Neutrophil (primary cell): ENCODE measurements at regions not wholly inside any gene's neighbourhood (a gene's known extent, or its start where the extent isn't known, plus 50 kb on each side); places are given as distances from the start of the nearest gene placed in this dataset.
"Not testable (repeated sequence)": the region's sequence is repeated elsewhere in the genome, so short reads cannot be mapped to it uniquely, and the experiment has no call there.

ENCODE experiments used
- H3K27ac ChIP-seq: fragments of 200-600 bp; sonication (generic); 2 replicates; pipeline ENCODE4 v1.5.1; 2016; ENCODE audit warnings: mild to moderate bottlenecking, moderate library complexity
- H3K27me3 ChIP-seq: fragments of 200-600 bp; sonication (generic); 2 replicates; pipeline ENCODE4 v1.6.0; 2016; ENCODE audit warnings: mild to moderate bottlenecking
- H3K36me3 ChIP-seq: fragments of 200-600 bp; sonication (generic); 2 replicates; pipeline ENCODE4 v1.5.1; 2017
- H3K4me1 ChIP-seq, 2 experiments: fragments of 200-600 bp in 1 of 2; sonication (generic) in 1 of 2; 1 replicate in 1 of 2; 2 replicates in 1 of 2; pipeline versions ENCODE4 v1.5.1 to v1.6.1; 2013 to 2016; ENCODE audit warnings: low read depth in 1 of 2, low read length in 1 of 2, mild to moderate bottlenecking in 1 of 2, moderate library complexity in 1 of 2; ENCODE audit not compliant: control insufficient read depth in 1 of 2, insufficient read depth in 1 of 2
- H3K4me3 ChIP-seq, 2 experiments: fragments of 200-600 bp in 1 of 2; sonication (generic) in 1 of 2; 1 replicate in 1 of 2; 2 replicates in 1 of 2; pipeline ENCODE4 v1.5.1; 2013 to 2016; ENCODE audit warnings: low read depth in 1 of 2, low read length in 1 of 2, mild to moderate bottlenecking in 1 of 2, moderate library complexity in 1 of 2
- H3K9me3 ChIP-seq: fragments of 200-600 bp; sonication (generic); 2 replicates; pipeline ENCODE4 v1.5.1; 2016
- TF ChIP-seq, protein P1 (sequence below): fragments of 200-600 bp; sonication (generic); IDR thresholded peaks from 2 replicates; pipeline ENCODE4 v1.5.1; 2016; ENCODE audit warnings: antibody characterized with exemption

DNA sequence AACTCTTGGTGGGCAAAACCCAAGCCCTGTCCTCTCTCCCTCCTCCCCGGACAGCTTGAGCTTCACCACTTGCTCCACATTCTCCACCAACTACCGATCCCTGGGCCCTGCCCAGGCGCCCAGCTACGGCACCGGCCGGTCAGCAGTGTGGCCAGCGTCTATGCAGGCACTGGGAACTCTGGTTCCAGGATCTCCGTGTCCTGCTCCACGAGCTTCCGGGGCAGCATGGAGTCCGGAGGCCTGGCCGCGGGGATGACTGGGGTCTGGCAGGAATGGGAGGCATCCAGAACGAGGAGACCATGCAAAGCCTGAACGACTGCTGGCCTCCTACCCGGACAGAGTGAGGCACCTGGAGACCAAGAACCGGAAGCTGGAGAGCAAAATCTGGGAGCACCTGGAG, 68.9 kb upstream of the RTL6 start:
- no peak overlapping the region for H3K27ac ChIP-seq
- H3K4me1 ChIP-seq, result no peaks in the 10 kb centered on the region
- no peak overlapping the region for H3K4me3 ChIP-seq
- TF ChIP-seq, protein P1, sequence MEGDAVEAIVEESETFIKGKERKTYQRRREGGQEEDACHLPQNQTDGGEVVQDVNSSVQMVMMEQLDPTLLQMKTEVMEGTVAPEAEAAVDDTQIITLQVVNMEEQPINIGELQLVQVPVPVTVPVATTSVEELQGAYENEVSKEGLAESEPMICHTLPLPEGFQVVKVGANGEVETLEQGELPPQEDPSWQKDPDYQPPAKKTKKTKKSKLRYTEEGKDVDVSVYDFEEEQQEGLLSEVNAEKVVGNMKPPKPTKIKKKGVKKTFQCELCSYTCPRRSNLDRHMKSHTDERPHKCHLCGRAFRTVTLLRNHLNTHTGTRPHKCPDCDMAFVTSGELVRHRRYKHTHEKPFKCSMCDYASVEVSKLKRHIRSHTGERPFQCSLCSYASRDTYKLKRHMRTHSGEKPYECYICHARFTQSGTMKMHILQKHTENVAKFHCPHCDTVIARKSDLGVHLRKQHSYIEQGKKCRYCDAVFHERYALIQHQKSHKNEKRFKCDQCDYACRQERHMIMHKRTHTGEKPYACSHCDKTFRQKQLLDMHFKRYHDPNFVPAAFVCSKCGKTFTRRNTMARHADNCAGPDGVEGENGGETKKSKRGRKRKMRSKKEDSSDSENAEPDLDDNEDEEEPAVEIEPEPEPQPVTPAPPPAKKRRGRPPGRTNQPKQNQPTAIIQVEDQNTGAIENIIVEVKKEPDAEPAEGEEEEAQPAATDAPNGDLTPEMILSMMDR, result no peak
- H3K27me3 ChIP-seq, result peaks cover 8% of the 10 kb centered on the region
- H3K9me3 ChIP-seq, result no peaks in the 10 kb centered on the region
- H3K36me3 ChIP-seq, result no peaks in the 10 kb centered on the region

DNA sequence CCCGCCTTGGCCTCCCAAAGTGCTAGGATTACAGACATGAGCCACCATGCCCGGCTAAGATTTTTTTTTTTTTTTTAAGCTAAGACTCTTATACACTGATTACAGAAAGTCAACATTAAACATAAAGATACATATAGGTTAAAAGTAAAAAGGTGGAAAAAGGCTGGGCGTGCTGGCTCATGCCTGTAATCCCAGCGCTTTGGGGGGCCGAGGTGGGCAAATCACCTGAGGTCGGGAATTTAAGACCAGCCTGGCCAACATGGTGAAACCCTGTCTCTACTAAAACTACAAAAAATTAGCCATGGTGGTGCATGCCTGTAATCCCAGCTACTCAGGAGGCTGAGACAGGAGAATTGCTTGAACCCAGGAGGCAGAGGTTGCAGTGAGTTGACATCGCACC, 64.6 kb upstream of the RTL6 start:
- not testable (repeated sequence) for H3K9me3 ChIP-seq, H3K36me3 ChIP-seq, H3K27ac ChIP-seq, H3K4me1 ChIP-seq, H3K27me3 ChIP-seq, H3K4me3 ChIP-seq

DNA sequence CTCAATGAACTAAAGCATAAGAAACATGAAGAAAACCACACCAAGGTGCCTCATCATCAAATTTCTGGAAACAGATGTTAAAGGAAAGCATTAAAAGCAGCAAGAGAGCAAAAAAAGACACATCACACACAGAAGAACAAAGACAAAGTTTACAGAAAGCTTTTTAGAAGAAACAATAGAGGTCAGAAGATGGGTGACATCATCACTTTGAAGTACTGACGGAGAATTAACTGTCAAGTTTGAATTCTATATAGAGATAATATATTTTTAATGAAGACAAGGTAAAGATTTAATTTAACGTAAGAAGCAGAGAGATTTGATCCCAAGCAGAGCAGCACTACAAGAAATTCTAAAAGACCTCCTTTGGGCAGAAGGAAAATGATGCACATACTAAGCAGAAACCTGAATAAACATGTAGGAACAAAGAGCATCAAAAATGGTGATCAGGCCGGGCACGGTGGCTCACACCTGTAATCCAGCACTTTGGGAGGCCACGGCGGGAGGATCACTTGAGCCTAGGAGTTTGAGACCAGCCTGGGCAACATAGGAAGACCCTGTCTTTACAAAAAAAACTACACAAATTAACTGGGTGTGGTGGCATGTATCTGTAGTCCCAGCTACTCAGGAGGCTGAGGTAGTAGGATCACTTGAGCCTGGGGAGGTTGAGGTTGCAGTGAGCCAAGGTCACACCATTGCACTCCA, 63.3 kb upstream of the RTL6 start:
- H3K27me3 ChIP-seq, result peaks cover 8% of the 10 kb centered on the region
- H3K4me3 ChIP-seq, result no peak overlapping the region
- TF ChIP-seq, protein P1, result no peak
- no peaks in the 10 kb centered on the region for H3K9me3 ChIP-seq
- no peaks in the 10 kb centered on the region for H3K4me1 ChIP-seq
- H3K36me3 ChIP-seq, result no peaks in the 10 kb centered on the region
- no peak overlapping the region for H3K27ac ChIP-seq

DNA sequence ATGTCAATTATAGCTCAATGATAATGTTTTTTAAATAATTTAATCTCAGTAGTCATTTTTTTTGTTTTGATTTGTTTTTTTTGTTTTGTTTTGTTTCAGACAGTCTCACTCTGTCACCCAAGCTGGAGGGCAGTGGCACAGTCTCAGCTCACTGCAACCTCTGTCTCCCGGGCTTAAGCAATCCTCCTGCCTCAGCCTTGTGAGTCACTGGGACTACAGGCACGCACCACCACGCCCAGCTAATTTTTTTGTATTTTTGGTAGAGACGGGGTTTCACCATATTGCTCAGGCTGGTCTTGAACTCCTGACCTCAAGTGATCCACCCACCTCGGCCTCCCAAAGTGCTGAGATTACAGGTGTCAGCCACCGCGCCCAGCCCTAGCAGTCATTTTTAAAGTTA, 60.6 kb upstream of the RTL6 start:
- H3K27me3 ChIP-seq, H3K36me3 ChIP-seq, H3K4me3 ChIP-seq, H3K9me3 ChIP-seq, H3K4me1 ChIP-seq, H3K27ac ChIP-seq: not testable (repeated sequence)

DNA sequence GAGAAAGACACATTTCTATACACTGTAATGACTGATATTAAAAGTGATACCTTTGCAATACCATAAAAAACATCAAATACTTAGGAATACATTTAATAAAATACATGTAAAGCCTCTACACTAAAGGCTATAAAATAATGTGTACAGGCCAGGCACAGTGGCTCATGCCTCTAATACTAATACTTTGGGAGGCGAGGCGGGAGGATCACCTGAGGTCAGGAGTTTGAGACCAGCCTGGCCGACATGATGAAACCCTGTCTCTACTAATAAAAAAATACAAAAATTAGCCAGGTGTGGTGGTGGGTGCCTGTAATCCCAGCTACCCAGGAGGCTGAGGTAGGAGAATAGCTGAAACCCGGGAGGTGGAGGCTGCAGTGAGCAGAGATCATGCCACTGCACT, 59.8 kb upstream of the RTL6 start:
- not testable (repeated sequence) for H3K27ac ChIP-seq, H3K4me1 ChIP-seq, H3K36me3 ChIP-seq, H3K27me3 ChIP-seq, H3K4me3 ChIP-seq, H3K9me3 ChIP-seq

DNA sequence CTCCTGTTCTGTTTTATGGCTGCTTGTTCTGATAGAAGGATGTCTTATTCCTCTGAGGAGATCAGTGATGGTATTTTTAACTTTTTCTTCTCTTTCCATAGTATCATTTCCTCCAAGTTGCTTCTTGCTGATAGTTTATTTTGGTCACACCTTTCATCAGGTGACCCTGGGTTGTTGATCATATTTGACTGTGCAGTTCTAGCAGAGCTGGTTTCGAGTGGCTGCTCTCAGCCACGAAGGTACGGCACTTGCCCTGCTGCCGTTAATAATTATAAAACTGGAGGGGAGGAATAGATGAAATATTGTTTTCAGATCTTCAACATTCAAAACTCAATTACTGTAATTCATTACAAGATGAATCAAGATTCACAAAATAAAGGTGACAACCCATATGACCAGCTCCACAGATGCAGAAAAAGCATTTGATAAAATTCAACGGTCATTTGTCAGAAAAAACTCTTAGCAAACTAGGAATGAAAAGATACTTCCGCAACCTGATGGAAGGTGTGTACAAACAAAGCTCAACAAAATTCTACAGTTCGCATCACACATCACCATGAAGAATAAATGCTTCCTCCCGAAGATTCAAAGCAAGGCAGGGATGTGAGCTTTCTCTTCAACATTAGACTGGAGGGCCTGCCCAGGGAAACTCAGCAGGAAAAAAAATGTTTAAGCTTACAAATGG, 59.2 kb upstream of the RTL6 start:
- H3K4me1 ChIP-seq, result no peaks in the 10 kb centered on the region

DNA sequence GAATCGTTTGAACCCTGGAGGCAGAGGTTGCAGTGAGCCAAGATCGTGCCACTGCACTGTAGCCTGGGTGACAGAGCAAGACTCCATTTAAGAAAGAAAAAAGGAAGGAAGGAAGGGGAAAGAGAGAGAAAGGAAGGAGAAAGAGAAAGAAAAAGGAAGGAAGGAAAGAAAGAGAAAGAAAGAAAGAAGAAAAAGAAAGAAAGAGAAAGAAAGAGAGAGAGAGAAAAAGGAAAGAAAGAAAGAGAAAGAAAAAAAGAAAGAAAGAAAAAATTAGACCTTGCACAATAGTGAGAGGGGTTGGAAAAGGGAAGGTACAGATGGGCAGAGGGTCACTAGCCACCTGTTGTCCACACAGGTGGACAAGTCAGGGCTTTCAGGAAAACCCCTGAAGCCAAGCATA, 57.6 kb upstream of the RTL6 start:
- no peak overlapping the region for H3K27ac ChIP-seq
- H3K4me1 ChIP-seq, result no peaks in the 10 kb centered on the region
- TF ChIP-seq, protein P1, result no peak
- peaks cover 4% of the 10 kb centered on the region for H3K27me3 ChIP-seq
- H3K36me3 ChIP-seq, result no peaks in the 10 kb centered on the region
- no peaks in the 10 kb centered on the region for H3K9me3 ChIP-seq
- H3K4me3 ChIP-seq, result no peak overlapping the region

More for the DNA sequence above, 59.2 kb upstream of the RTL6 start:
- Histone ChIP-seq H3K27ac (no peak overlapping the region), H3K36me3 (no peaks in the 10 kb centered on the region), H3K27me3 (peaks cover 4% of the 10 kb centered on the region), H3K4me3 (no peak overlapping the region), H3K9me3 (no peaks in the 10 kb centered on the region)
- TF ChIP-seq, protein P1, result no peak
